ENCODE measurements at regions not wholly inside any gene's neighbourhood (a gene's known extent, or its start where the extent isn't known, plus 50 kb on each side); places are given as distances from the start of the nearest gene placed in this dataset.

- Histone ChIP-seq H3K9me3 (no peaks in the 10 kb centered on the region), H3K27me3 (no peaks in the 10 kb centered on the region), H3K36me3 (no peaks in the 10 kb centered on the region), H3K4me3 (no peak overlapping the region), H3K27ac (no peak overlapping the region), H3K4me1 (no peaks in the 10 kb centered on the region)
- intact Hi-C loops (cut with DNase I), result no loop called here
- no peak for TF ChIP-seq POLR2AphosphoS5 (IDR thresholded peaks at IDR 0.05; ENCODE audit: insufficient read depth in 1 of 2, low read depth in 1 of 2)
- no peak for TF ChIP-seq CTCF (IDR thresholded peaks at IDR 0.05)
- TF ChIP-seq POLR2A (IDR thresholded peaks at IDR 0.05), result no peak
- no peak for DNase-seq (ENCODE audit: extremely low spot score in 2 of 2)
Measured at GRCh38 chr18:78123926-78124797, 855.5 kb upstream of the SALL3 start.

DNA sequence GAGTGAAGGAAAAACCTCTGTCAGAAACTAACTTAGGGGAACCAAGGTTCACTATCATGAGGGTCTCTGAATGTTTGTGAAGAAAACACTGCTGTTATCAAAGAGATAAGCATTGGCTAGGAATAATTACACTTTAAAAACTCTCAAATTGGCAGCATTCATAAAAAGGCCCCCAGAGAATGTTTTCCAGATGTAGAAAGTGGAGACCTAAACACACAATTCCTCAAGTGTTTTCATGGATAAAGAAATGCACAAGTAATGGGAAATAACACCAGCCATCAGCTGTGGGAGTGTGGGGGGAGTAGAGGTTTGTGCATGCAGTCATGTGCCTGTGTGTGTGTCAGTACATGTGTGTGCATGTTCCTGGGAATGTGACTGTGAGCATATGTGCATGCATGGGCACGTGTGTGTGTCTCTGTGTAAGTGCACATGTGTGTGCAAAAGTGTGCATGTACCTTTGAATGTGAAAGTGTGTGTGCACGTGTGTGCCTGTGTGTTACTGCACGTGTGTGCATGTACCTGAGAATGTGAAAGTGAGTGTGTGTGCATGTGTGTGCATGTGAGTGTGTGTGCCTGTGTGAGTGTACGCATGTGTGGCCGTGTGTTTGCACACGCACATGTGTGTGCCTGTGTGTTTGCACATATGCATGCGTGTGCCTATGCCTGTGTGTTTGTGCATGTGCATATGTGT is 854.3 kb upstream of the SALL3 start:
- Histone ChIP-seq H3K36me3 (no peaks in the 10 kb centered on the region), H3K4me3 (no peak overlapping the region), H3K9me3 (no peaks in the 10 kb centered on the region), H3K27ac (no peak overlapping the region), H3K4me1 (no peaks in the 10 kb centered on the region), H3K27me3 (no peaks in the 10 kb centered on the region)
- no peak for DNase-seq (ENCODE audit: extremely low spot score in 2 of 2)
- intact Hi-C loops (cut with DNase I), result no loop called here
- TF ChIP-seq CTCF (IDR thresholded peaks at IDR 0.05) (no peak), POLR2AphosphoS5 (IDR thresholded peaks at IDR 0.05; ENCODE audit: insufficient read depth in 1 of 2, low read depth in 1 of 2) (no peak), POLR2A (IDR thresholded peaks at IDR 0.05) (no peak)

- Histone ChIP-seq H3K27me3 (no peaks in the 10 kb centered on the region), H3K4me1 (no peaks in the 10 kb centered on the region), H3K9me3 (no peaks in the 10 kb centered on the region), H3K27ac (no peak overlapping the region), H3K4me3 (no peak overlapping the region), H3K36me3 (no peaks in the 10 kb centered on the region)
- no peak for DNase-seq (ENCODE audit: extremely low spot score in 2 of 2)
- no peak for TF ChIP-seq CTCF (IDR thresholded peaks at IDR 0.05)
- TF ChIP-seq POLR2AphosphoS5 (IDR thresholded peaks at IDR 0.05; ENCODE audit: insufficient read depth in 1 of 2, low read depth in 1 of 2), result no peak
- no peak for TF ChIP-seq POLR2A (IDR thresholded peaks at IDR 0.05)
- intact Hi-C loops (cut with DNase I), result no loop called here
Measured at GRCh38 chr18:78126106-78126505, 853.5 kb upstream of the SALL3 start.

DNA sequence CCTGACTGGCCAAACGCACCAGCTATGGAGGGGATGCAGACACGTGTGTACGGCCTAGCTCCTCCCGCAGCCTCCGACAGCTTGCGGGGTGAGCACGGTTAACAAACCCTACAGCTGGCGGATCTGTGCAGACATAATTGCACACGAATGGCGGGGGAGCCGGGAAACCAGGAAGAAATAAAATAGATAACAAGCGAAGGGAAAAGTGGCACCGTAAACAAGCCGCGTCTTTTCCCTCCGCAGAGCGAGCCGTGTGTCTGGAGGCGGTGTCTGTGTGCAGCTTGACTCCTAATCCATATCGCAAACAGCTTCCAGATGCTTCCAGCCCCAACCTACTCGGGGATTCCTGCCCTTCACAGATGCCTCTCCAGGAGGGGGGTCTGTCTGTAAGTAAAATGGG is 853.1 kb upstream of the SALL3 start:
- H3K27ac ChIP-seq, result no peak overlapping the region
- H3K4me3 ChIP-seq, result no peak overlapping the region
- intact Hi-C loops (cut with DNase I), result no loop called here
- DNase-seq (ENCODE audit: extremely low spot score in 2 of 2), result no peak
- H3K9me3 ChIP-seq, result no peaks in the 10 kb centered on the region
- TF ChIP-seq CTCF (IDR thresholded peaks at IDR 0.05), result no peak
- no peak for TF ChIP-seq POLR2A (IDR thresholded peaks at IDR 0.05)
- TF ChIP-seq POLR2AphosphoS5 (IDR thresholded peaks at IDR 0.05; ENCODE audit: insufficient read depth in 1 of 2, low read depth in 1 of 2), result no peak
- H3K4me1 ChIP-seq, result no peaks in the 10 kb centered on the region
- no peaks in the 10 kb centered on the region for H3K27me3 ChIP-seq
- no peaks in the 10 kb centered on the region for H3K36me3 ChIP-seq

DNA sequence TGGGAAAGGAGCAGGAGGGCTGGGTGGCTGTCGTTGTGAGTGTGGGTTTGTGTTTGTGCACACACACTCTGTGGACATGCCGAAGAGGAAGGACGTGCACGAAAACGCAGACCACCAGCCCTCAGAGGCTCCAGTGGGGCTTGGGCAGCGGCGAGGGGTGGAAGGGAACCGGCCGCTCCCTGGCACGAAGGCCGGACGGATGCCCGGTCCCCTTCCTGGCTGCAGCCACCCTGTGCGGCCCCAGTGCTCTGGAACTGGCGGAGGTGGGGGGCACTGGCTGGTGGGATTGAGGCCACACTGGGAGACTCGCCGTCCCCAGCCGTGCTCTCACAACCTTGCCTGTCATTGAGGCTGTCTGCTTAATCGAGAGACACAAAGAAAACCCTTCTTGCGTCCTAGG is 852.6 kb upstream of the SALL3 start:
- DNase-seq (ENCODE audit: extremely low spot score in 2 of 2), result no peak
- no peaks in the 10 kb centered on the region for H3K9me3 ChIP-seq
- no peak overlapping the region for H3K4me3 ChIP-seq
- H3K4me1 ChIP-seq, result no peaks in the 10 kb centered on the region
- TF ChIP-seq CTCF (IDR thresholded peaks at IDR 0.05) (no peak), POLR2AphosphoS5 (IDR thresholded peaks at IDR 0.05; ENCODE audit: insufficient read depth in 1 of 2, low read depth in 1 of 2) (no peak), POLR2A (IDR thresholded peaks at IDR 0.05) (no peak)
- intact Hi-C loops (cut with DNase I), result no loop called here
- H3K27ac ChIP-seq, result no peak overlapping the region
- no peaks in the 10 kb centered on the region for H3K36me3 ChIP-seq
- no peaks in the 10 kb centered on the region for H3K27me3 ChIP-seq

Measured in vagina (tissue), 2 donors.